ENCODE measurements at regions not wholly inside any gene's neighbourhood (a gene's known extent, or its start where the extent isn't known, plus 50 kb on each side); places are given as distances from the start of the nearest gene placed in this dataset.
"Not testable (repeated sequence)": the region's sequence is repeated elsewhere in the genome, so short reads cannot be mapped to it uniquely, and the experiment has no call there.

GRCh38 chr11:35046681-35047080 is 92.3 kb upstream of the CD44 start:
- no peak for DNase-seq

DNA sequence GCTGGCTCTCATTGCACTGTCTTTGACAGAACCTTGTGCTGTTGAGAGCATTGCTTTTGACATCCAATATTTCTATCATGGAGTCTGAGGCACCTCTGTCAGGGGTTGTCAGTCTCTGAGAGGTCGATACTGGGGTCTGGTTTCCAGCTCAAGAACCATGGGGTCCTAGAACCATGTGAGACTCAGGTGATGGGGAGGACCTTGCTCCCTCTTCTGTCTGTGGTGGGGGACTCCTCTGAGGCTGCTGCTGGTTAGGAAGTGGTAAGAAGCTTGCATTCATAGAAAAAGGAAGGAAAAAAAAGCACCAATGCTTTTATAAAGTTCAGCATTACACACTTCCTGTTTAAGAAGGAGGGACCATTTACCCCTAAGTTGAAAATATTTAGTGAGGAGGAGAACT is 91.8 kb upstream of the CD44 start:
- peak; percentile 26 for DNase-seq

GRCh38 chr11:35047769-35048168 is 91.2 kb upstream of the CD44 start:
- no peak for DNase-seq

- DNase-seq: not testable (repeated sequence)
These were observed 90.6 kb upstream of the CD44 start for GRCh38 chr11:35048346-35048745.

DNA sequence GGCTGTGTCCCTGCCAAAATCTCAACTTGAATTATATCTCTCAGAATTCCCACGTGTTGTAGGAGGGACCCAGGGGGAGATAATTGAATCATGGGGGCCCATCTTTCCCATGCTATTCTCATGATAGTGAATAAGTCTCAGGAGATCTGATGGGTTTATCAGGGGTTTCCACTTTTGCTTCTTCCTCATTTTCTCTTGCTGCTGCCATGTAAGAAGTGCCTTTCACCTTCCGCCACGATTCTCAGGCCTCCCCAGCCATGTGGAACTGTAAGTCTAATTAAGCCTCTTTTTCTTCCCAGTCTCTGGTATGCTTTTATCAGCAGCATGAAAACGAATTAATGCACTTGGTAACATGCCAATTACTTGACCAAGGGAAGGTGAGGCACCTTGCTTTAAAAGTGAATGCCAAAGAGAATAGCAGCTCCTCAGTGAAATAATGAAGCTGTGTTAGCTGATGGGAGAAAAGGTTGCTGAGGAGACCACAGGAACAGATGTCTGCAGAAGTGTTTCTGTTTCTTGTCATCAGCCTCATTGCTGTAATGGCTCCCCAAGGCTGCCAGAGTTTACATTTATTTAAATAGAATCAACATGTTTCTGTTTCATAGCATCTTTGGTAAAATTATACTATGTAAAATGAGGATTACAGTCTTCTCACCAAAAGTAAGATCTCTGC is 89.0 kb upstream of the CD44 start:
- DNase-seq: no peak

DNA sequence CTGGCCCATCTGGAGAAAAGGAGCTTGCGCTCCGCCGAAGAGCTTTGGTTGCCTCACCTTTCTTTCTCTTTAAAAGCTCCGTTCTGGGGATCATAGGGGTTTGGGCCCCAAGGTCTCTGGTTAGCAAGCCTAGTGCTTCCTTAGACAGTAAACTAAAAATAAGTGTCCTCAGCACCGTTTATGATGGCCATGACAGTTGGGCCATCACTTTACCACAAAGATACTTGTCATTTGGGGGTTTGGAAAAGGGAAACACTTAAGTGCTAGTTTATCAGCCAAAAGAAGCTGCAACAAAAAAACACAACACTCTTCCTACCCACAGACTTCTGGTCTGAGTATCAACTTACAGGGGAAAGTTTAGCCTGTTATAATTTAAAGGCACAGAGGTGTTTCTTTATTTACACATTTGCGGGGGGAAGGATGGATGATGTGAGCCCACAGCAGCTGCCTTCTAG is 88.4 kb upstream of the CD44 start:
- no peak for DNase-seq

GRCh38 chr11:35056391-35057093 is 82.4 kb upstream of the CD44 start:
- no peak for DNase-seq

DNA sequence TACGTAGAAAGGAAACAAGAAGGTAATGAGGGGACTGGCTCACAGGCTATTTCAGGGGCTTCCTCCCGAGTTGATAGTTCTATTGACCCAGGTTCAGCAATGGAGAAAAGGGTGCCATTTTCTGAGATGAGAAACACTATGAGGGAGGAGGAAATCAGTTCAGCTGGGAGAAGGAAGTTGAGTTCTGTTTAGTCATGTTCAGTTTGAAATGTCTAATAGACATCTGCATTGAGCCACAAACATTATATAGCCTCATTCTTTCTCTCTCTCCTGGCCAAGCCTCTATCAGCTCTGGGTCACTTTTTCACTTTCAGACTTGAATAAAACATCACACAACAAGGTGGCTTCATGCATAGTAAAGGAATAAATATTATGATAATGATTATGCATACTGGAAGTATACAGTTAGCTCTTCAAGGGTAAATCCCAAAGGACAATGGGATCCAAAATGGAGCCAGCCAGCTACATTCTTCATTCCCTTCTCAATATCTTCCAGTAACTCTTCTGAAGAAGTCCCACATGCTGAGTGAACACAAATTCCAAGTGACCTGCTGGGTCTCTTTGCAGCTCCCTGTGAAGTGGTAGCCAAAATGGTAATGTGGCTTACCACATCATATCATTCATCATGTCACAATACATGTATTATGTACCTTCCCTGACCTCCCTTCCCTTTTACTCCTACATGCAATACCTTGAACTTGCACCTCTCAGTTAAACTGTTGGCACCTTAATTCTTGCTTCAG is 80.9 kb upstream of the CD44 start:
- DNase-seq: no peak

DNA sequence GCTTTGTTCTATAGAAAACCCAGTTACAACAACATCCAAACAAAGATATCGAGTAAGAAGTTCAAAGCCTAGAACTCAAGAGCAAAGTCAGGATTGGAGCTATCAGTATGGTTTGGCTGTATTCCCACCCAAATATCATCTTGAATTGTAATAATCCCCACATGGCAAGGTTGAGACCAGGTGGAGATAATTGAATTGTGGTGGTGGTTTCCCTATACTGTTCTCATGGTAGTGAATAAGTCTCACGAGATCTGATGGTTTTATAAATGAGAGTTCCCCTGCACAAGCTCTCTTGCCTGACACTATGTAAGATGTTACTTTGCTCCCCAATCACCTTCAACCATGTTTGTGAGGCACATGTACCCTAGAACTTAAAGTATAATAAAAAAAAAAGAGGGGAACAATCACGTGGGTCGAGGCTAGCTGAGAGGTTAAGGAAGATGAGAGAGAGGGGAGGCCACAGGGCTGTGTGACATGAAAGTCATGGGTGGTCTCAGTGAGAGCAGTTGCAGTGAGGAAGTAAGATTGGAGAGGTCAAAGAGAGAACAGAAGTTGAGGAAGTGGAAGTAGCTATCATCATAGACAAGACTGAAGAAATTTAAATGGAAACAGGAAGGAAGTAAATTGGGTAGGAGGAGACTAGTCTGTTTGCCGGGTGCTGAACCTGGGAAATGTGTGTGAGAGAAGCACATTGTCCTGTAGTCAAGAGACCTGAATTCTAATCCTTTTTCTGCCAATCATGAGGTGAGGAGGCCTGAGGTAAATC is 80.1 kb upstream of the CD44 start:
- no peak for DNase-seq

GRCh38 chr11:35061516-35062440 is 77.2 kb upstream of the CD44 start:
- no peak for DNase-seq

- no peak for DNase-seq
These were observed 75.5 kb upstream of the CD44 start for GRCh38 chr11:35063488-35063931.

GRCh38 chr11:35064114-35064800 is 74.7 kb upstream of the CD44 start:
- no peak for DNase-seq

GRCh38 chr11:35065566-35065965 is 73.4 kb upstream of the CD44 start:
- no peak for DNase-seq

- no peak for DNase-seq
These were observed 72.9 kb upstream of the CD44 start for GRCh38 chr11:35066030-35066429.

GRCh38 chr11:35066783-35067423 is 72.1 kb upstream of the CD44 start:
- no peak for DNase-seq

- no peak for DNase-seq
These were observed 67.2 kb upstream of the CD44 start for GRCh38 chr11:35071722-35072121.

- no peak for DNase-seq
These were observed 65.1 kb upstream of the CD44 start for GRCh38 chr11:35073691-35074419.

- DNase-seq: no peak
These were observed 62.5 kb upstream of the CD44 start for GRCh38 chr11:35076201-35077100.
